Fibroblast of skin of back (primary cell): ENCODE measurements at regions not wholly inside any gene's neighbourhood (a gene's known extent, or its start where the extent isn't known, plus 50 kb on each side); places are given as distances from the start of the nearest gene placed in this dataset.

ENCODE experiments used
- DNase-seq: peaks from one replicate; pipeline ENCODE4 v3.0.0-alpha.2; 2013

DNA sequence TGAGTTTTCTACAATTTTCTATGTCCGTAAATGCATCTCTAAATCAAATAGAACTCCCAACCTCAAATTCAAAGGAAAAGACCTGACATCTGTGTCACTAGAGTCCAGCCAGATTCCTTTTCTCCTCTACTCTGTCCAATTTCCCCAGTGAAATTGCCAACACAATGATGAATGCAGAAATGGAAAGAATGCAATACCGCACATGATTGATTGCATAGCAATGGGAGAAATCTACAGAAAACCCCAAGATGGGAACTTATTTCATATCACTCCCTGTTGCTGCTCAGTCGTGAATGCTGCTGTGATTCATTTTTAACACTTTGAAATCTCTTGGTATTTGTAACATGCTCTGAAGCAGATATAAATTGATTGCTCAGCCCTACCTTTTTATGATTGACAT, 355.1 kb upstream of the TUSC1 start:
- DNase-seq, result peak; percentile 69

DNA sequence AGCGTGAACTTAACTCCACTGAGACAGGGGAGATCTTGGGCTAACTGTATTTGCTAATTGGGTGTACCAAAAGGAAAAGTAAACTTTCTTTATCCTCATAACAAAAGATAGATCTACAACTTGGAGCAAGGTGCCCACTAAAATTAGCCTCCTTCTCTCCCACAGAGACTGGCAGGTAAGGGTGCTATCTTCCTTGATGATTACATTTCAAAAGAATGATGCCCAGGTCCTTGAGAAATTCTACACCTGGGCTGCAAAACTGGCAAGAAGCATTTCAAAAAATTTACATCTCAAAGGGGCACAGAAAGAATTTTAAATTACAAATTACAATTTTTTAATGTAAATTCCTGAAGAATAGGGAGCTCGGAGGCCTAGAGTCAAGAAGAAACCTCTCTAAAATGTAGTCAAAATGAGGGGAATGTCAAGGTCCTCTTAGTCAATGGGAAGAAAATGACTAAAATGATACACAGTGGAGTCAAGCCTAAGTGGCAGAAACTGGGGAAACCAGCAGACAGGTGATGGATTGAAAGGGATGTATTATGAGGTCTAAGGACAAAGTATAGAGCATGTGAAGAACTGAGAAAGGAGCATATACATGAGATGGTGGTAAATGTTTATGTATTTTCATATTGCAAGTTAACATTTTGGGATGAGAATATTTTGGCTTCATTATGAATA, 348.3 kb upstream of the TUSC1 start:
- DNase-seq, result no peak

DNA sequence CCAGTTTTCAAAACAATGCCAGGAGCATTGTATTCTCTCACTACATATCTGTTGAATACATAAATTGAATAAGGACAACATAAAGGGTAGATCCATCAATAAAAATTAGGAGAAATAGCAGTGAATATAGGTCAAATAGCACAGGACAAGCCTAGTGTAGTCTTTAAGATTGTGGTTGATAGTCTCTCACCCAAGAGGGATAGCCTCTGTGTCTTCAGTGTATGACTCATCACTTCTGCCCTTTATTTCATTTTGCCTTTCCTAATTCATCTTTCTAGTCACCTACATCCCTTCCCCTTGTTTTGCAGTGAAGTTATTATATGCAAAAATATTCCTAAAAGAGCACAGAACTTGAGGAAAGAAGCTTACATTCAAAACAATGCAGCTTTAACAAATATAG, 335.0 kb upstream of the TUSC1 start:
- peak; percentile 30 for DNase-seq

DNA sequence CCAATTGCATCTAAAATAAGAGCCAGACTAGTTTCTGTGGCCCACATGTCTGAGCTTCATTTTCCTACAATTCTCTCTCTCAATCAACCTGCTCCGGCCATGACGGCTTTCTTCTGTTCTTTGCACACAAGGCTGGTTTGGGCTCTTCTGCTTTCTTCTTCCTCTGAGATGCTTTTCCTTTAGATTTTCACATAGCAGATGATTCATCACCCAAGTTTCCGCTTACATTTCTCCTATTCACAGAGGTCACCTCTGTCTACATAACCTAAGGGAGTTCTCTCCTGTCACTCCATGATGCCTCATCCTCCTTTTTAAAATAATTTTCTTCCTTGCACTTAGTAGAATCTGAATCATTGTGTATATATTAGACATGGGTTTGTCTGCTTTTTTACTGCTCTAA, 334.6 kb upstream of the TUSC1 start:
- peak; percentile 62 for DNase-seq

DNA sequence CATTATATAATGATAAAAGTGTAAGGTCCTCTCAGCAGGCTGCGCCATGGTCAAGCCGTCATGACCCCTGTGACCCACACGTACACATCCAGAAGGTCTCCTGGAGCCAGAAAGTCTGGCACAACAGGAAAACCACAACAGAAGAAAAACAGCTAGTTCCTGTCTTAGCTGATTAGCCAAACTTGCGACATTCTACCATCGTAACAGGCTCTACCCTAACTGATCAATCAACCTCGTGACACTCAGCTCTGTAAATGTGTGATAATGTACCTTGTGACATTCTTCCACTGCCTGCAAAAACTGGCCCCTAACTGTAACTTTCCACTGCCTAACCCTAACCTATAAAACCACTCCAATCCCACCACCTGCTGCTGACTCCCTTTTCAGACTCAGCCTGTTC, 316.4 kb upstream of the TUSC1 start:
- no peak for DNase-seq

DNA sequence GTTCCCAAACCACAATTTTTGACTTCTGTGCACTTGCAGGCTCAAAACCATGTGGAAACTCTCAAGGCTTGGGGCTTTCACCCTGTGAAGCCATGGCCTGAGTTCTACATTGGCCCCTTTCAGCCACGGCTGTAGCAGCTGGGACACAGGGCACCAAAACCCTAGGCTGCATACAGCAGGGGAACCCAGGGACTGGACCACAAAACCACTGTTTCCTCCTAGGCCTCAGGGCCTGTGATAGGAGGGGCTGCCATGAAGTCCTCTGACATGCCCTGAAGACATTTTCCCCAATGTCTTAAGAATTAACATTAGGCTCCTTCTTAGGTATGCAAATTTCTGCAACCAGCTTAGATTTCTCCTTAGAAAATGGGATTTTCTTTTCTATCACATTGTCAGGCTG, 312.1 kb upstream of the TUSC1 start:
- DNase-seq, result no peak

DNA sequence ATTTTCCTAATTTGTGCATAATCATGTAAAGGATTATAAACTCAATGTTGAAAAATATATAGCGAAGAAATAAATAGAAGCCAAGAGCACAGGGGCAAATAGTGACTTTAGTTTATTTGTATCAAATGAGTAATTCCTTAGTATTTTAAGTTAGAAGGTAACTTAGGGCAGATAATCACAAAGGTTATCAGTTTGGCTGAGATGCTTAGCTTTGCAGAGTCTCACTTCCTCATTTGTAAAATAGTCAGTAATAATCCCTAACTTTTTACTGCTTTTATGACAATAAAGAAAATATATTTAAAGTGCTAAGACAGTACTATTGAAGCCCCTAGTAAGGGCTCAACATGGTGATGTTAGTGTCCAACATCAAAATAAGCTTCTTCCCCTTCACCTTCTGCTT, 297.4 kb upstream of the TUSC1 start:
- DNase-seq, result no peak

DNA sequence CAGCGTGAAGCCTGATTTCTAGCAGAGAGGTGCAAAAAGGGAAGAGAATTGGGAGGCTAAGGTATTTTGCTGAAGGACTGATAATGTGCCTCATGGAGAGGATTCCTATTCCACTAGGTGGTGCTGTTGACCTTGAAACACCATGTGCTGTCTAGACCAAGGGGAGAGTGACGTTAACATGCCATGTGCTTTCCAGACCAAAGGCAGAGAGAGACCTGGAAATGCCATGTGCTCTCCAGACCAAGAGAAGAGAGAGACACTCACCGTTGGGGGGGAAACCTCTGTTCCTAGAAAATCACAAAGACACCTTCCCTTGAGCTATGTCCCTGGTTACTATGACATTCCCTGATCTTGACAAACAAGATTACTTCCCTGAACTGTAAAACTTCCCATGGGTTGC, 286.0 kb upstream of the TUSC1 start:
- DNase-seq, result peak; percentile 84

DNA sequence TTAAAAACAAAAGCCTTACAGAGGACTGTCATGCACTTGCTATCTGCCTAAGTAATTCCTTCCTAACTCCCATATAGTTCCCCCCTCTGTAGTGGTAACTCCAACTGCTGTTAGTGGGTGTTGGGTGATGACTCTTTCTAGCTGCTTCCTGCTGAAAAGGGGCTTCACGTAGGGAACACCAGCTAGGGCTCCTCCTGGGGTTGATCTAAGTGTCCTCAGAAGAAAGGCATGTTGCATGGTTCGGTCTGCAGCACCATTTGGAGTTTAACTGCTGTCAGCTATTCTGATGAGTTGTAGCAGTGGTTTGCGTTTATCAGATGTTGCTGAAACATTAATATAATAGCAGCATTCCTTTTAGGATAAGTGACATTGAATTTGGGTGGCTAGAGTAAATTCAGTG, 281.9 kb upstream of the TUSC1 start:
- DNase-seq, result no peak

DNA sequence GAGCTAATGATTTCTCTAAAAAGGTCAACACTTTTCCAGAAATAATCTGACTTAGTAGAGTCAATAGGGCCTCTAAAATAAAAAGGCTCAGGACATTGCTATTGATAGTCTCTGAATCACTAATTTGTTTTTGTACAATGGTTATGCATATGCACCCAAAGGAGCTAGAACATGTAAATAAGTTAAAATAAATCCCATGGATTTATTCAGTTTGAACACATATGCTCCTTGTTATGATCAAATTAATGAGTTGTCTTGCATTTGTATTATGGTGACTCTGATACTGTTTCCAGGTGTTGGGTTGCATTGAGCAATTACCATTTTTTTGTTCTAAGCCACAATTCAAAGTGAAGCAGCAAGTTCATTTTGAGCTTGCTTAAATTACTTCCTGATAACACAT, 276.0 kb upstream of the TUSC1 start:
- no peak for DNase-seq

DNA sequence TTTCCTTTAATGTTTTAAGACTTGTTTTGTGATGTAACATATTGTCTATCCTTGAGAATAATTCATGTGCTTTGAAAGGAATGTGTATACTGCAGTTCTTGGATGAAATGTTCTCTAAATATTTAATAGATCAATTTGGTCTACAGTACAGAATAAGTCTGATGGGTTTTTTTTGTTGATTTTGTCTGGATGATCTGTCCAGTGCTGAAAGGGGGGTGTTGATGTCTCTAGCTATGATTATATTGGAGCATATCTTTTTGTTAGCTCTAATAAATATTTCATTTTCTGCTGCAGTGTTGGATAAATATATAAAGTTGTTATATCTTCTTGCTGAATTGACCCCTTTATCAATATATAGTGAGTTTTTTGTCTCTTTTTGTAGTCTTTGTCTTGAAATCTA, 269.9 kb upstream of the TUSC1 start:
- no peak for DNase-seq

DNA sequence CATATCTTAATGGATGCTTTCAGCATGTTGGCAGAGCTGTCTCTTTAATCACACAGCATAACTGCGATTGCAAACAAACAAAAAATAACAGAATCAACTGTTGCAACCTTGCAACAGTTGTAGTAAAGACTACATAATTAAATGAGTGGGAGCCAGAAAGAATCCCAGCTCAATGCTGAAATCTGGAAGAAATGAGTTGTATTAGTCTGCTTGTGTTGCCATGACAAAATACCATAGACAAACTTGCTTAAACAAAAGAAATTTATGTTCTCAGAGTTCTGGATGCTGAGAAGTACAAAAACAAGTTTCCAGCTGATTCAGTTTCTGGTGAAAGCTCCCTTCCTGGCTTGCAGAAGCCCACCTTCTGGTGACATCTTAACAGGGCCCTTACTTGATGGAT, 260.9 kb upstream of the TUSC1 start:
- no peak for DNase-seq

DNA sequence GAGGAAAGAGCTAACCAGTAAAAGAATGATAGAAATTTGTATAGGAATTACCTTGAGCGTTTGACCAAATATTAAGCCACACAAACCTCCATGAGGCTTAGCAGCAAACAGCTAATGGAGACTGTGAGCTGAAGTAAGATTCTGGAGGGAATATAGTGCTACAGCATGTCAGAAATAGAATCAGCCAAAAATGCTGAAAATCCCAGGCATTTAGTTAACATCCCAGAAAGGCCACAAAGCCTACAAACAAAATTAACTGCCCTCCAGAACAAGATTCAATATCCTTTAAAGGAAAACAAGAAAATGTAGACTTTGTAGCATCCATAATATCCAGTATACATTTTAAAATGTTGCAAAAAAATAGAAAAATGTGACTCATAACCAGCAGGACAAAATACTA, 257.8 kb upstream of the TUSC1 start:
- peak; percentile 66 for DNase-seq

DNA sequence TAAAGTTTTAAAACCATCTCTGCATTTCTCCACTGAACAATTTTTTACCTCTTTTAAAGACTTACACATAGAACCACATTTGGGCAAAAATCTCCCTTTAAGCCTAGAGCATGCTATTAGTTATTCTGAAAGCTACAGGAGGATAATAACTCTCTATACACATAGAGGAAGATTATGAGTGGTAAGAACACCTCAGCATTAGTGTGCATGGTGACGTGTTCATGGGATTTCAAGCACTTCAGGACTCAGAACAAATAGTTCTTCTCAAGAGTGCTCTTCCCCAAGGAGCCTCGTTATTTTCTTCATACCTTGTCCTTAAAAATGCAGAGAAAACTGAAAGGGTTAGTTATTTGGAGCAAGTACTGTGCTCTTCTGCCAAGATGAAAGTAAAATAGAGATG, 256.9 kb upstream of the TUSC1 start:
- DNase-seq, result no peak

DNA sequence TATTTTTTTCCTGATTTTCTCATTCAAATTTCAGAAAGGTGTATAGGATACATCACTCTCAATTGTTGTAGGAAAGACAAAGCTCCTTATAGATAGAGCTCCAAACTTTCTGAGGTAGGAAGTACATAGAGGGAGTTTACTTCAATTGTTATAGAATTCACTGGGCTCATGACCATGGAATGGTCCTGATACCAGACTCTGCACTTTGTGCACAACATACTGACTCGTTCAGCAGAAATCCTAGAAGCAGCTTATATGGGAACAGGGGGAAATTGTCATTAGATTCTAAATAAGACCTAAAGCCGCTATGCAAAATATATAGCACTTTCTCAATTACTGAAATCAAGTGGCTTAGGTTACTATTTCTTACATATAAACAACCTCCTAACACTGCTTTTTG, 240.5 kb upstream of the TUSC1 start:
- DNase-seq, result peak; percentile 51

DNA sequence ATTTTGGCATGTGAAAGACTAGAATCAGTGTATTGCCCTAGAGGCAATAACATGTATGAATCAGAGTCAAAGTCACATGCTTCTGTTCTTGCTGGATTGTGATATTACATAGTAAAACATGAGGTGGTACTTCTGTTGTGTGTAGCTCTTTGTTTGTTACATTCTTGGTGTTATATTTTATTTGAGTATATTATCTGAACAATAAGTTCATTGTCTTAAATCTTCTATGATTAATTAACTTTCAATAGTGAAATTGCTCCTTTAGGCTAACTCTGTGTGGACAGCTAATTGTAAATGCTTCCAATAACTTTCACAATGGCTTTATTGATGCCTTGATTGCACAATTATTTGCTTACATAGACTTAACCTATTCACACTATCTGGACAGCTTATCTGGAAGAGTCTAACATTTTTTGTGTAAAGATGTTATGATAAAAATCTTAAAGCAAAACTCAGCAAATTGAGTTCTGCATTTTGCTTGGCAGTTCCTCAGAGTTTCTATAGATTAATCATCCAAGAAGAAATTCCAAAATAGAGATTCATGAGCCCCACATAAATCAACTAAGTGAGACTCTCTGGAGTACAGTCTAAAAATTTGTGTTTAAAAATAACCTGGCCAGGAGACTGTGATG, 239.6 kb upstream of the TUSC1 start:
- peak; percentile 79 for DNase-seq

DNA sequence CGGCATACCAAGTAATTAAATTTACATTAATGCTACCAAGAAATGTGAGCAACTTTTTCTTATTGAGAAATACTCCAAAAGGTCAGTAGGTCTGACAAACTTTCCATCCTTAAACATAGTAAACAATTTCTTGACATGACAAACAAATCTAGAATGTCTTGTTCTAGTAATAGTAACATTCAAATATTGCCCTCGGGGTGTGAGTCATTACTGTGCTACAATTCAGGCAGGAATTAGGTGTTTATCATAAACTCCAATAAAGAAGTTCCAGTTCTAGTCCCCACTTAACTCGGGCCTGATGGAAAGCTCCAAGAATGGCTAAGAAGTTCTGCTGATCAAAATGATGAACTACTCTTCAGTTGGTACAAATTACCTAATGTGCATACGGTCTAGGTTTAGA, 235.6 kb upstream of the TUSC1 start:
- no peak for DNase-seq

DNA sequence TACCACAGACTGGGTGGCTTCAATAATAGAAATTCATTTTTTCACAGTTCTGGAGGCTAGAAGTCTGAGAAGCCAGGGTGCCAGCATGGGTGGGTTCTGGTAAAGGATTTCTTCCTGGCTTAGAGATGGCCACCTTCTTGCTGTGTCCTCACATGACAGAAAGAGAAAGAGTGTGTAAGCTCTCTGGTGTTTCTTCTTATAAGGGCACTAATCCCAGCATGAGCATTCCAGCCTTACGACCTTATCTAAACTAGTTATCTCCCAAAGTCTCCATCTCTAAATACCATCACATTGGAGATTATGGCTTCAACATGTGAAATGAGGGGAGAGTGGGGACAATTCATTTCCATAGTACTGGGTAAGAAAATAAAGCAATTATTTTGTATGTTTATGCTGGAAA, 226.5 kb upstream of the TUSC1 start:
- no peak for DNase-seq

DNA sequence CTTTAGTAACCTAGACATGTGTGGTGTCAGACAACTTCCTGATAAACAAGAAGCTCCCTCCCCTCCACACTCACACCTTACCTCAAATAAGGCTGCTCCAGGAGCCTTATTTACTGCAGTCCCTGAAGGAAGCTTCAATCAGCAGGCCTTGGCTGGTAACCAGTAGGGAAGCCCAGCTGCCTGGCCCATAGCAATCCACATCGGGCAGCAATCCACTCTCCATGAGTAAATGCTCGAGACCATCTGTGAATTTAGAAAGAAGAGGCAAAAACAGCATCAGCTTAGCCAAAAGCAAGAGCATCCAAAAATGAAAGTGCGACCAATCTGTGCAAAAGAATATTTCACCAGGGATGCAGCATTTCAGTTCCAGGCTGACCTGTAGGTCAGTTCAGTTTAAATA, 213.3 kb upstream of the TUSC1 start:
- no peak for DNase-seq

DNA sequence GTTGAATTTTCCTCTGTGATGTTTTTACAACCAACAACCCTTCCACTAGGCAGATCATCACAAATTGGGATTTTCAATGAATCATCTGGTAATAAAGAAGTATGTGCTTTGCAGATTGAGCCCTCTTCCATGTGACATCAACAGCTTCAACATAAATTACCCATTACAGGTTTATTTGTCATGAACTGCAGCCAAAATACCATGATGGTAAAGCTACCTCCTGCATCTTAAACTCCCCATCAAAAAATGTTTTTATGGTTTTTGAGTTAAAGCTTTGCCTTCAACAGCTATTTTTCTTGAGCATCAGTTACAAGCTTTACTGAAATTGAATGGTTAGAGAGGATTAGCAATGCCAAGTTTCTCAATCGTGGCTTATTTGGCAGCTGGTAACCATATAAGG, 211.4 kb upstream of the TUSC1 start:
- DNase-seq, result no peak

DNA sequence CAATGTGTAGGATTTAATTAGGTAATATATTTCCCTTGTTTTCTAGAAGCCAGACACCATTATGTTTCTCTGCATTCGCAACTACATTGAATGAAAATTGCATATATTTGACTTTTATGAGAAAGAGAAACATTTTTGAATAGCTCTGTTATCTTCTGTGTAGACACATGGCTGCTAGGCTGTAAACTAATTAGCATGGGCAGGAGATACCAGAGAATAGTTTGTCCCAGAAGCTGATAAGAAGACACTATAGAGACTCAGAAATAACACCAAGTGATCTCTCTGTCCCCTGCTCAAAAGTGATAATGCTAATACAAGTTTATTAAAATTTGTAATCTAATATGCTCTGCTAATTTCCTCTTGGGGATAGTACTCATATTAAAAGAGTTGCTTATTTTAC, 198.0 kb upstream of the TUSC1 start:
- DNase-seq, result no peak

DNA sequence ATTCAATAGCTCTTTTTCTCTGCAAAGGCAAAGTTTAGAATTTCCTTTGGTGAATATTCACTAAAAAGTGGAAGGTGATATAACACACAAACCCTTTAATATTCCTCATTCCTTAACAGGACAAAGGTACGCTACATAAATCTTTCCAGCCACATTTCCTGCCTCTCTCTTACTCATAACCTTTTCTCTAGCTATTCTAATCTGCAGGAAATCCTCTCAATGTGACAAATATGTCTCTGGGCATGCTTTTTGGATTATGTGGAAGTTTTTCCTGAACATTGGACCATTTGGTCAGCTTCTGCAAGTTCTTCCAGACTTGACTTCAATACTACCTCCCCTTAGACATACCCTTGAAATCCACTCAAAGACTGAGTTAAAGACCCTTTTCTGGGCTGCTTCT, 186.3 kb upstream of the TUSC1 start:
- peak; percentile 15 for DNase-seq

DNA sequence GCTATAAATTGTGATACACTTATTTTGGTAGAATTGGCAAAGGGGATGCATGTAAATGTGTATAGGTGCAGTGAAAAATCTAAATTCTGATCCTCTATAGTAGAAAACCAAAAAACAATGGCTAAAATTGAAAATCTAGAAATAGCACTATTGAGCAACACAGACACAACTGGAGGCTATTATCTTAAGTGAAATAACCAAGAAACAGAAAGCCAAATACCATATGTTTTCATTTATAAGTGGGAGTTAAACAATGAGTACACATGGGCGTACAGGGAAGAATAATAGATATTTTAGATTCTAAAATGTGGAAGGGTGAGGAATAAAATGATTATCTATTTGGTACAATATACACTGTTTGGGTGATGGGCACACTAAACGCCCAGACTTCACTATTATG, 183.2 kb upstream of the TUSC1 start:
- DNase-seq, result no peak

DNA sequence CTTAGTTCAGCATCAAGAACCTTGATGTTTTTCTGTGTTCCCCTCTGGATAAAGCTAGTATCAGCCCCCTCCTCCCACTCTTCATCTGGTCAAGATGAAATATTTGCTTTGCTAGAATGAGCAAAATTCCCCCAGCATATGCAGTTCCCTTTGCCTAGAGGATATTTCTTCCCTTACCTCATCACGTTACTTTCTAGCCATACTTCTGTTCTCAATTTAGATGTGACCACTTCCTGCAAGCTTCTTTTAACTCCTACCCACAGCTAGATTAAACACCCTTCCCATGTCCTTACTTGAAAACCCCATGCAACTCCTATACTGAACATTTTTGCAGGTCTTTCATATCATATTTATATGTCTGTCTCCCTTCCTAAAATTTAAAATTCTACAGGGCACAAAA, 178.9 kb upstream of the TUSC1 start:
- DNase-seq, result peak; percentile 28

DNA sequence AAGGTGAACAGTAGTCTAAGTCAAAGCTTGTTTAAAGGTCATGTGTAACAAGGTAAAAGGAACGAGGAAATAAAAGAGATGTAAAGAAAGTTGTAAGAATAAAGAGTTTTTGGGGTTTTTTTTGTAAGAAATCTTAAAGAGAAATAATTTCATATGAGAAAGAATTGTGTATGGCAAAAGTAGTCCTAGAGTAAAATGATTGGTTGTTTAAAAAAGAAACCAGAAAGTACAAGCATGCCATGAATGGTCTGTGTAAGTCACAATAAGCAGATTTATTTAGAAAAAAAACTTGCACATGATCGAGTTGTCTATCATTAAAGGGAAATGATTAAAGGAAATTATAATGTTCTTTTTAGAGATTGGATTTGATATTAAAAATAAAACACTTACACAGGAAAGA, 172.6 kb upstream of the TUSC1 start:
- no peak for DNase-seq
